ENCODE measurements at regions not wholly inside any gene's neighbourhood (a gene's known extent, or its start where the extent isn't known, plus 50 kb on each side); places are given as distances from the start of the nearest gene placed in this dataset.

DNA sequence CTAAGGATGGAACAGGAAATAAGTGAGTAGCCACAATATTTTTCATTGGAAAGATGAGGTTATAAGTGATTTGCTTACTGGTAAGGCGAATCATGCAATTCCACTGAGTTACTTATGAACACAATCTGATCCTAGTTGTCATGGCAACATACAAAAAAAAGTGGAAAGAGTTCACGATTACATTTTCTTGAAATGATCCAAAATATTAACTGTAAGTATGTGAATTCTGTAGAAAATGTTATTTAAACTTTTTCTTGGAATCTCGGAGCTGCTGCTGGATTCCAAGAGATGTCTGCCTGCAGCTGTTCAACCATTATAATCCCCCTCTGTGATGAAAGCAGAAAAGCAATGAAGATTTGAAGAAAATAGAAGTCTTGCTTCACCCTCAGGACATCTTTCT, 120.5 kb downstream of the KBTBD8 start:
- Histone ChIP-seq H3K9ac (replicated peaks in 1 of 4; ENCODE audit: extremely low read depth in 1 of 4, low read depth in 3 of 4, low read length in 3 of 4) (no peak overlapping the region), H3K9me3 (ENCODE audit: insufficient read depth in 2 of 2, low read depth in 1 of 2, low read length in 1 of 2) (no peaks in the 10 kb centered on the region), H2BK120ac (replicated peaks; ENCODE audit: low read depth, low read length) (no peak overlapping the region), H3K18ac (ENCODE audit: extremely low read depth, low read length) (no peak overlapping the region), H3K23me2 (ENCODE audit: low read depth, low read length) (no peaks in the 10 kb centered on the region), H2BK5ac (ENCODE audit: low read depth, low read length) (no peak overlapping the region), H2BK12ac (ENCODE audit: low read depth, low read length) (no peak overlapping the region), H3K36me3 (ENCODE audit: control insufficient read depth in 2 of 4, insufficient read depth in 4 of 4, low read length in 3 of 4) (no peaks in the 10 kb centered on the region), H4K91ac (replicated peaks; ENCODE audit: insufficient read length, low read length) (no peak overlapping the region), H3K4me1 (replicated peaks in 1 of 4; ENCODE audit: control insufficient read depth in 3 of 4, insufficient read depth in 4 of 4, low read length in 3 of 4) (peaks cover 0 to 3% (median 0%) of the 10 kb centered on the region in 4 experiments; a peak in 1 of 7 replicates), H4K20me1 (replicated peaks in 1 of 2; ENCODE audit: control insufficient read depth in 1 of 2, insufficient read depth in 2 of 2, low read length in 2 of 2) (no peaks in the 10 kb centered on the region), H3K4me3 (ENCODE audit: extremely low read depth in 1 of 4, insufficient read depth in 2 of 4, low read depth in 3 of 4, low read length in 4 of 4) (no peak overlapping the region), H2BK15ac (ENCODE audit: low read length) (no peak overlapping the region), H3K79me2 (ENCODE audit: control insufficient read depth in 1 of 2, insufficient read depth in 2 of 2, low read length in 2 of 2) (no peaks in the 10 kb centered on the region), H2AFZ (ENCODE audit: low read length) (no peak overlapping the region), H2BK20ac (ENCODE audit: low read length) (no peak overlapping the region), H4K8ac (ENCODE audit: extremely low read depth, insufficient read depth, low read length) (no peak overlapping the region), H3K14ac (ENCODE audit: insufficient read length) (no peak overlapping the region), H3K79me1 (ENCODE audit: low read depth, low read length) (no peaks in the 10 kb centered on the region), H3K23ac (ENCODE audit: insufficient read length) (no peak overlapping the region), H4K5ac (ENCODE audit: insufficient read length, low read depth, low read length) (no peak overlapping the region), H2AK5ac (ENCODE audit: low read depth, low read length) (no peak overlapping the region), H3K4ac (replicated peaks; ENCODE audit: insufficient read length, low read depth, low read length) (no peak overlapping the region), H3K56ac (replicated peaks; ENCODE audit: insufficient read length, low read depth, low read length) (no peak overlapping the region), H3K27me3 (replicated peaks in 1 of 4; ENCODE audit: control insufficient read depth in 3 of 4, extremely low read depth in 1 of 4, insufficient read depth in 3 of 4, low read length in 3 of 4) (no peaks in the 10 kb centered on the region), H3K27ac (ENCODE audit: low read depth, low read length) (no peak overlapping the region), H3K4me2 (ENCODE audit: insufficient read depth in 1 of 2, low read depth in 2 of 2, low read length in 2 of 2) (no peak overlapping the region)
- FAIRE-seq = no peak
- WGBS, 2 experiments (ENCODE audit: extremely low coverage in 1 of 2, insufficient coverage in 1 of 2, insufficient read length in 1 of 2, insufficient replicate concordance in 2 of 2, low coverage in 1 of 2, low lambda C conversion rate in 2 of 2, missing lambda C conversion rate in 1 of 2) = 93% methylated on average over 3 of the region's 3 CpGs; no CpG with 5 or more reads in 1 of the 2 experiments
- ChIA-PET CTCF (ENCODE audit: partially characterized antibody) (interaction anchor here (1.0 to 1.4 kb wide), 3 partner anchors 9 to 147 kb away, joined by 3 to 5 read pairs (median 3); no protein-coding TSS in a partner anchor), POLR2A (ENCODE audit: partially characterized antibody) (no interaction called here)
- DNase-seq (ENCODE audit: low read depth in 1 of 2, low spot score in 2 of 2) = no peak
- TF ChIP-seq GABPA (IDR thresholded peaks at IDR 0.05; ENCODE audit: borderline replicate concordance, insufficient read depth, low read length) (no peak), EGR1 (IDR thresholded peaks at IDR 0.05; ENCODE audit: borderline replicate concordance, low read depth, low read length) (no peak), MAFK (IDR thresholded peaks at IDR 0.05; ENCODE audit: low read depth, low read length) (no peak), USF2 (IDR thresholded peaks at IDR 0.05; ENCODE audit: low read length) (no peak), CREB1 (IDR thresholded peaks at IDR 0.05) (no peak), HDAC2 (IDR thresholded peaks at IDR 0.05; ENCODE audit: borderline replicate concordance in 1 of 2, low read depth in 2 of 2, low read length in 2 of 2) (no peak), CHD2 (IDR thresholded peaks at IDR 0.05; ENCODE audit: low read length) (no peak), POLR2AphosphoS5 (IDR thresholded peaks at IDR 0.05; ENCODE audit: low read depth, low read length) (no peak), ASH2L (IDR thresholded peaks at IDR 0.05; ENCODE audit: low read length) (no peak), CBX5 (IDR thresholded peaks at IDR 0.05; ENCODE audit: low read depth, low read length) (no peak), SAP30 (IDR thresholded peaks at IDR 0.05; ENCODE audit: insufficient read depth, insufficient replicate concordance, low read length) (no peak), TAF7 (optimal IDR thresholded peaks at IDR 0.05; ENCODE audit: borderline replicate concordance, low read depth, low read length) (no peak), BCL11A (IDR thresholded peaks at IDR 0.05; ENCODE audit: low read depth in 2 of 2, low read length in 2 of 2) (no peak), FOSL1 (IDR thresholded peaks at IDR 0.05; ENCODE audit: insufficient read depth, low read depth, low read length) (no peak)

Measured in H1 (cell line).